Mesothelial cell of epicardium (in vitro differentiated cells): ENCODE measurements at regions not wholly inside any gene's neighbourhood (a gene's known extent, or its start where the extent isn't known, plus 50 kb on each side); places are given as distances from the start of the nearest gene placed in this dataset.
"Not testable (repeated sequence)": the region's sequence is repeated elsewhere in the genome, so short reads cannot be mapped to it uniquely, and the experiment has no call there.

Experiments used
- DNase-seq, 2 experiments: peaks; one replicate each; pipeline ENCODE4 v3.0.0; 2021; ENCODE audit warnings: low spot score in 2 of 2; ENCODE audit not compliant: unreplicated experiment in 2 of 2
- H3K27ac Mint-ChIP-seq: 2 replicates; pipeline ENCODE4 v1.8.0; 2021; ENCODE audit warnings: mixed read lengths
- H3K27me3 Mint-ChIP-seq: 2 replicates; pipeline ENCODE4 v1.8.0; 2021; ENCODE audit warnings: low read depth, mixed read lengths
- H3K36me3 Mint-ChIP-seq: 2 replicates; pipeline ENCODE4 v1.8.0; 2021; ENCODE audit warnings: mixed read lengths
- H3K4me1 Mint-ChIP-seq: 2 replicates; pipeline ENCODE4 v1.8.0; 2021; ENCODE audit warnings: mixed read lengths
- H3K4me3 Mint-ChIP-seq: 2 replicates; pipeline ENCODE4 v1.8.0; 2021; ENCODE audit warnings: mild to moderate bottlenecking, moderate library complexity, mixed read lengths
- H3K9me3 Mint-ChIP-seq: 2 replicates; pipeline ENCODE4 v1.8.0; 2021; ENCODE audit warnings: mixed read lengths
- CTCF ChIP-seq: fragments of 200-600 bp; sonication (generic); IDR thresholded peaks from one replicate; pipeline ENCODE4 v1.5.0; 2021; ENCODE audit warnings: antibody characterized with exemption; ENCODE audit not compliant: unreplicated experiment

- no peak overlapping the region for H3K4me3 Mint-ChIP-seq
- peaks cover 20% of the 10 kb centered on the region for H3K9me3 Mint-ChIP-seq
- no peak overlapping the region for H3K27ac Mint-ChIP-seq
- H3K36me3 Mint-ChIP-seq: peaks cover 2% of the 10 kb centered on the region
- peaks cover 22% of the 10 kb centered on the region for H3K4me1 Mint-ChIP-seq
- DNase-seq: no peak
- TF ChIP-seq CTCF: no peak
- no peaks in the 10 kb centered on the region for H3K27me3 Mint-ChIP-seq
These were observed 358.2 kb upstream of the IGFBP3 start for GRCh38 chr7:46279290-46279689.

- TF ChIP-seq CTCF: no peak
- Mint-ChIP-seq H3K4me3 (no peak overlapping the region), H3K4me1 (peaks cover 2% of the 10 kb centered on the region), H3K9me3 (peaks cover 41% of the 10 kb centered on the region), H3K27ac (no peak overlapping the region), H3K36me3 (peaks cover 22% of the 10 kb centered on the region), H3K27me3 (no peaks in the 10 kb centered on the region)
- no peak for DNase-seq
These were observed 343.6 kb upstream of the IGFBP3 start for GRCh38 chr7:46264646-46265045.

GRCh38 chr7:46261638-46262037 lies 340.6 kb upstream of the IGFBP3 start:
- DNase-seq, H3K27ac Mint-ChIP-seq, H3K4me3 Mint-ChIP-seq, H3K27me3 Mint-ChIP-seq: not testable (repeated sequence)
- peaks cover 57% of the 10 kb centered on the region for H3K9me3 Mint-ChIP-seq
- H3K36me3 Mint-ChIP-seq: peaks cover 26% of the 10 kb centered on the region
- H3K4me1 Mint-ChIP-seq: peaks cover 10% of the 10 kb centered on the region

- Mint-ChIP-seq H3K9me3 (peaks cover 58% of the 10 kb centered on the region), H3K27me3 (no peaks in the 10 kb centered on the region), H3K27ac (no peak overlapping the region), H3K4me3 (no peak overlapping the region), H3K36me3 (peaks cover 32% of the 10 kb centered on the region), H3K4me1 (peaks cover 9% of the 10 kb centered on the region)
- TF ChIP-seq CTCF: no peak
- DNase-seq: no peak
These were observed 338.9 kb upstream of the IGFBP3 start for GRCh38 chr7:46259947-46260346.

GRCh38 chr7:46257761-46258448 lies 336.8 kb upstream of the IGFBP3 start:
- Mint-ChIP-seq H3K27ac (peak overlapping the region; percentile 64), H3K9me3 (peaks cover 61% of the 10 kb centered on the region), H3K4me1 (peaks cover 18% of the 10 kb centered on the region), H3K4me3 (no peak overlapping the region), H3K36me3 (peaks cover 37% of the 10 kb centered on the region), H3K27me3 (no peaks in the 10 kb centered on the region)
- no peak for TF ChIP-seq CTCF
- DNase-seq: no peak

- H3K27ac Mint-ChIP-seq: no peak overlapping the region
- peaks cover 64% of the 10 kb centered on the region for H3K9me3 Mint-ChIP-seq
- no peaks in the 10 kb centered on the region for H3K27me3 Mint-ChIP-seq
- peaks cover 18% of the 10 kb centered on the region for H3K4me1 Mint-ChIP-seq
- no peak overlapping the region for H3K4me3 Mint-ChIP-seq
- TF ChIP-seq CTCF: no peak
- no peak for DNase-seq
- H3K36me3 Mint-ChIP-seq: peaks cover 38% of the 10 kb centered on the region
These were observed 336.0 kb upstream of the IGFBP3 start for GRCh38 chr7:46256870-46257661.
